AG04449 (cell line): ENCODE measurements at regions not wholly inside any gene's neighbourhood (a gene's known extent, or its start where the extent isn't known, plus 50 kb on each side); places are given as distances from the start of the nearest gene placed in this dataset.

Experiments
- CTCF ChIA-PET: fragments of 350-600 bp; formaldehyde crosslinking; extraction: SDS; loops from one replicate; lab custom pipeline; 2021; ENCODE audit warnings: antibody characterized with exemption; lab: Yijun Ruan, JAX
- POLR2A ChIA-PET: fragments of 400-600, 350-600 bp; formaldehyde crosslinking; extraction: SDS; loops from one replicate; lab custom pipeline; 2020; ENCODE audit warnings: antibody characterized with exemption, inconsistent platforms; lab: Yijun Ruan, JAX
- DNase-seq: peaks from one replicate; pipeline ENCODE4 v3.0.0-alpha.2; 2010; ENCODE audit warnings: low read depth, low spot score
- H3K4me3 ChIP-seq: 2 replicates; pipeline ENCODE4 v1.5.1; 2011; ENCODE audit warnings: low read depth, mild to moderate bottlenecking, control low read depth, low read length
- TF ChIP-seq, protein P1 (sequence below): IDR thresholded peaks from one replicate; pipeline ENCODE4 v1.5.1; 2011; ENCODE audit warnings: mild to moderate bottlenecking, moderate library complexity, low read length, control low read depth, inconsistent platforms; ENCODE audit not compliant: insufficient read depth; ENCODE audit errors: missing control alignments

DNA sequence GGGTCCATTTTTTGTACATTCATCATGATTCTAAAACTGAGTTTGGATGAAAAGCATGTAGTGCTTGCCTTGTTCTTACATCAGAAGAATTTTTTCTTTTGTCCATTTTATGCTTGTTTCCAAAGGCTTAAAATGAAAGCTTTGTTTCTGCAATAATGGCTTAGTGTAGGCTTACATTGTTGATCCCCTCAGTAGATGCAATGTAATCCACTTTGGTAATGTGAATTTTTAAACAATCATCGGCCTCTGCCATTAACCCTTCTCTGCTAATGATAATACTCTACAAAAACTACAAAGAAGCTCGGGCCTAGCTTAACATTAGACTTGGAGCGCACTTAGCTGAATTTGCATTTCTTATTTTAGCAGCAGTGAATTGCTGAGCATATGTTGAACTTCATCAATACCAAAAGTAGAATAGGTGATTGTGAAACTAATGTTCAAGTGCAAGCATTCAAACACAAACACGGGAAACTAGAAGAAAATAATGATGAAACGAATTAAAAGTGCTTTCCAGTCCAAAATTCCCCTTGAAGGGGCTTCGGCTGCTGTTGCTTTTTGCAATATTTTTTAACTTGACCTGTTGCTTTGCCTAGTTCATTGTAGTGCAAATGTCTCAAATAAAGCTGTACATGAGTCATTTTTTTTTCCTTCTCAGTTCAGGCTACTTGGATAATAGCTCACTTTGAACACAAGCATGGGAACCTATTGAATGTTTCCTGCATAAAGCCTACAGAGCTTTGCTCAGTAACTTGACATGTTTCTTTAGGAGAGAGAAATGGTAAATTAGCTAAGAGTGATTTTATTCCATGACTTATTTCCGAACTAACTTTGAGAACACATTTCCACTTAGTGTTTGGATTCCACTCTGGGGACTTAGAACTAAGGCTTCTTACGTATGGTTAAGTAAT, 66.5 kb downstream of the SLIT2 start:
- ChIA-PET CTCF (interaction anchor here (0.7 to 2.9 kb wide), 3 partner anchors 12 to 366 kb away, joined by 3 to 29 read pairs (median 4); no protein-coding TSS in a partner anchor), POLR2A (no interaction called here)
- TF ChIP-seq, protein P1, sequence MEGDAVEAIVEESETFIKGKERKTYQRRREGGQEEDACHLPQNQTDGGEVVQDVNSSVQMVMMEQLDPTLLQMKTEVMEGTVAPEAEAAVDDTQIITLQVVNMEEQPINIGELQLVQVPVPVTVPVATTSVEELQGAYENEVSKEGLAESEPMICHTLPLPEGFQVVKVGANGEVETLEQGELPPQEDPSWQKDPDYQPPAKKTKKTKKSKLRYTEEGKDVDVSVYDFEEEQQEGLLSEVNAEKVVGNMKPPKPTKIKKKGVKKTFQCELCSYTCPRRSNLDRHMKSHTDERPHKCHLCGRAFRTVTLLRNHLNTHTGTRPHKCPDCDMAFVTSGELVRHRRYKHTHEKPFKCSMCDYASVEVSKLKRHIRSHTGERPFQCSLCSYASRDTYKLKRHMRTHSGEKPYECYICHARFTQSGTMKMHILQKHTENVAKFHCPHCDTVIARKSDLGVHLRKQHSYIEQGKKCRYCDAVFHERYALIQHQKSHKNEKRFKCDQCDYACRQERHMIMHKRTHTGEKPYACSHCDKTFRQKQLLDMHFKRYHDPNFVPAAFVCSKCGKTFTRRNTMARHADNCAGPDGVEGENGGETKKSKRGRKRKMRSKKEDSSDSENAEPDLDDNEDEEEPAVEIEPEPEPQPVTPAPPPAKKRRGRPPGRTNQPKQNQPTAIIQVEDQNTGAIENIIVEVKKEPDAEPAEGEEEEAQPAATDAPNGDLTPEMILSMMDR: no peak
- DNase-seq: no peak
- no peak overlapping the region for H3K4me3 ChIP-seq

DNA sequence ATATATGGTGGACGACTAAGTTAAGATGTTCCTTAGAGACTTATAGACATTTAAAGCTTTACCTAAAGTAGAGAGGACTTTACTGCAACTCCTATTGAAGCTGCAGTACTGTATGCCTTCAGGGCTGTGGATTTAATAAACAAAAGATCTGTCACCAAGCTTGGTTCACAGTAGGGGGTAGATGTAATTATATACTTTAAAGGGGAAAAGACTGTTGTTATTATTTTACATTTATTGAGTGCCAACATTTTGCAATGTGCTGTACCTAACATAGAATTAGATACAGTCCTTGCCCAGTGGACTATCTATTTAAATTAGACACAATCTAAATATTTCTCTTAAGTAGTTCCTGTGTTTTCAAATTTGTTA, 67.2 kb downstream of the SLIT2 start:
- CTCF ChIA-PET: interaction anchor here (0.7 to 2.9 kb wide), 3 partner anchors 13 to 366 kb away, joined by 3 to 29 read pairs (median 4); no protein-coding TSS in a partner anchor
- TF ChIP-seq, protein P1: no peak
- no peak overlapping the region for H3K4me3 ChIP-seq
- POLR2A ChIA-PET: no interaction called here
- no peak for DNase-seq

DNA sequence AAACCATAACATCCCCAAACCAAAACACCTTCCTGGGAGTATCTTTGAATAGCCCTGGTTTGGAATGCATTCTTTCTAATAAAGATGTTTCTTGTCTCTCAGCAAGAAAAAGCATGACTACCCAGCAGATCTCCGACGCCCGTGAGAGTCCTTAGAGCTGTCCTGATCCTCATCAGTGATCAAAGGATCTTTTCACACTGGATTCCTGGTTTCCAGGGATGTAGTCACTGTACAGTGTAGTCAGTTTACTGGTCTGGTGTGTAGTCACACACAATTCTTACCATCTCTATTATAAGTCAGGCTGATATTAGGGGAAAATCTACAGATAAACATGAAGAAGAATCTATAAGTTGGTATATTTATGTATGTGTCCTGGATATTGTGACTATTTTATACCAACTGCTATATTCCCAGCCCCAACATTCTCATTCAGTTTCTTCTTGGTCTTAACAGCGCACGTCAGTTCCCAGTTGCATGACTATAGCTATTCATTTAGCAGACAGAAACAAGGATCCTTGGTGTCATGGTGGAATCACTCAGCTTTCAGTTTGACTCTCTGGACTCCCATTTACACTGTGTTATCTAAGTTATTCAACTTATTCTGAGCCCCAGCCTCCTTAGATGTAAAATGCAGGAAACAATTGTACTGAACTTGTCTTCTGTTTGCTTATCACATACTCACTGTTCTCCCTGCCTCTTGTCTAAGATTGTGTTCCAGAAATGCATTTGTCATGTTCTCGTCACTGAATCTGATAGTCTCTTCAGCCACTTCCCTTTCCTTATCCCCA, 68.3 kb downstream of the SLIT2 start:
- ChIA-PET POLR2A (no interaction called here), CTCF (interaction anchor here (0.9 to 1.5 kb wide), 2 partner anchors 14 to 107 kb away, joined by 3 to 5 read pairs; no protein-coding TSS in a partner anchor)
- TF ChIP-seq, protein P1: no peak
- H3K4me3 ChIP-seq: no peak overlapping the region
- DNase-seq: no peak

DNA sequence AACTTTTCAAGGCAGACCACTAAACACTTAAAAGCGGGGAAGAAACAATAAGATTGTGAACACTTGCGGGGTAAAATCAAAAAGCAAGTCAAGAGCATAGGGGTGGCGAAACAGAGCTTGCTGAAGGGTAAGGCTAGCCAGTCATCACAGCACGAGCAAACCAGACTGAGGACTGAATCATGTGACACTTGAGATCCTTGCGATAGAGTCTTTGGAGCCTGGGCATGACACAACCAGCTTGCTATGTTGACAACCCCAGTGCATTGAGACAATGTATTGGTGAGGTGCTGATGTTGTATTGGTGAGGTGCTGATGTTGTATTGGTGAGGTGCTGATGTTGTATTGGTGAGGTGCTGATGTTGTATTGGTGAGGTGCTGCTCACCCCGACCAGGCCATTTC, 72.3 kb downstream of the SLIT2 start:
- DNase-seq: no peak
- H3K4me3 ChIP-seq: no peak overlapping the region
- ChIA-PET CTCF (interaction anchor here (1.0 to 1.6 kb wide), 2 partner anchors 9 to 18 kb away, joined by 3 to 5 read pairs; no protein-coding TSS in a partner anchor), POLR2A (no interaction called here)
- TF ChIP-seq, protein P1: no peak

DNA sequence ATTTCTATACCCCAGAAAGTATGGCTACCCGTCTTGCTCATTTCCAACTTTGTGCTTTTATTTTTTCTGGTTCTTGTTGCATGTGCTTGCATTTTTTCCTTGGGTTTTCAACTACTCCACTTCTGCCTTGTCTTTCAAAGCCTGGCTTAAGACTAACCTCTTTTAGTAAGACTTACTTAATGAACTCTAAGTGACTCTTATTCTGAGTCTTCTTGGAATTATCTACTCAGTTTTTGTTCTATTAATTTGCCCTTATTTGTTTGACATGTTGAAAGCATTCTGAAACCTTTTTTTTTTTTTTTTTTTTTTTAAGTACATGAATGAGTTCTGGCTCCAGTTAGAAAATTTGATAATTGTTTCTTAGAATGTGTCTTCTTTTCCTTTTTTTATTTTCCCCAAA, 74.8 kb downstream of the SLIT2 start:
- no peak for DNase-seq
- ChIA-PET CTCF (interaction anchor here (3.1 kb wide), 1 partner anchor 21 kb away, joined by 10 read pairs; no protein-coding TSS in a partner anchor), POLR2A (no interaction called here)
- no peak overlapping the region for H3K4me3 ChIP-seq
- TF ChIP-seq, protein P1: no peak
